ENCODE measurements at regions not wholly inside any gene's neighbourhood (a gene's known extent, or its start where the extent isn't known, plus 50 kb on each side); places are given as distances from the start of the nearest gene placed in this dataset.

DNA sequence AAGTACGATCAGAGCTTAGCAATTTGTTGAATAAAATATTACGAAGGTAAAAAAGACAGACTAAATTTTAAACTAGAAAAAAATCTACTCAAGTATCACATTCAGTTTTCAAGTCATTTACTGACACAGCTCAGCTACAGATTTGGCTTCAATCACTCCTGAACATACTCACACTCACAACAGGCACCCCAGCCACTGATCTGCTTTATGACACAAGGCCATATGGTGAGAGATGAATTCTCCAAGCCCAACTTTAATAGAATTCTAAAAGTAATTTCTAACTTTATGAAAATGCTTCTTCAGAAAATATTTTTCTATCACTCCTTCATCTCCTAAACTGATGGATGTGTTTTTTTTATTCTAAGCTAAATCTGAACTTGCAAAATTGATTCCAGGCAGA is 337.1 kb downstream of the HHIPL2 start:
- DNase-seq (ENCODE audit: extremely low read depth, low read depth) = no peak
- H3K4me3 ChIP-seq (replicated peaks; ENCODE audit: low read depth, low read length) = no peak overlapping the region
- no peak for TF ChIP-seq CTCF (IDR thresholded peaks at IDR 0.05; ENCODE audit: low read depth, low read length, missing control alignments)

- TF ChIP-seq CTCF (IDR thresholded peaks at IDR 0.05; ENCODE audit: low read depth, low read length, missing control alignments) = no peak
- no peak for DNase-seq (ENCODE audit: extremely low read depth, low read depth)
- H3K4me3 ChIP-seq (replicated peaks; ENCODE audit: low read depth, low read length) = no peak overlapping the region
Observed at GRCh38 chr1:222204475-222204874, 343.4 kb downstream of the HHIPL2 start.

- TF ChIP-seq CTCF (IDR thresholded peaks at IDR 0.05; ENCODE audit: low read depth, low read length, missing control alignments) = no peak
- no peak for DNase-seq (ENCODE audit: extremely low read depth, low read depth)
Observed at GRCh38 chr1:222202831-222203230, 345.1 kb downstream of the HHIPL2 start.

DNA sequence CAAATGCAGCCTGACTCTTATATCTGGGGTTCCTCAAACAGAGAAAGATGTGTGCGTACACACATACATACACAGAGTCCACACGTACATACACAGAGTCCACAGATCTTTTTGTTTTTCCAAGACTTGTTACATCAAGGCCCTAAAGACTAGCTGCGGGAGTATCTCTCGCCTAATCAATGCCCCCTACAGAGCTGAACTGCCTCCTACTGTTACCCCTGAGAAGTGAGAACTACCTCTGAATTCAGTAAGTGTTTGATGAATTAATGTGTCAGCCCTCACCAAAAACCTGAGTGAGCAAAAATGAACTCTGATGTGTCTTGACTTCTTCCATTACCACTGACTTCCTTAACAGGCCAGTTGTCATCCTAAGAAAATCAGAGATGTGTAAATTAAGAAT is 351.2 kb downstream of the HHIPL2 start:
- TF ChIP-seq CTCF (IDR thresholded peaks at IDR 0.05; ENCODE audit: low read depth, low read length, missing control alignments) = no peak
- DNase-seq (ENCODE audit: extremely low read depth, low read depth) = no peak
- H3K4me3 ChIP-seq (replicated peaks; ENCODE audit: low read depth, low read length) = no peak overlapping the region

More at GRCh38 chr1:222202831-222203230, 345.1 kb downstream of the HHIPL2 start:
- H3K4me3 ChIP-seq (replicated peaks; ENCODE audit: low read depth, low read length) = no peak overlapping the region

GRCh38 chr1:222196288-222196687 is 351.6 kb downstream of the HHIPL2 start:
- TF ChIP-seq CTCF (IDR thresholded peaks at IDR 0.05; ENCODE audit: low read depth, low read length, missing control alignments) = no peak

DNA sequence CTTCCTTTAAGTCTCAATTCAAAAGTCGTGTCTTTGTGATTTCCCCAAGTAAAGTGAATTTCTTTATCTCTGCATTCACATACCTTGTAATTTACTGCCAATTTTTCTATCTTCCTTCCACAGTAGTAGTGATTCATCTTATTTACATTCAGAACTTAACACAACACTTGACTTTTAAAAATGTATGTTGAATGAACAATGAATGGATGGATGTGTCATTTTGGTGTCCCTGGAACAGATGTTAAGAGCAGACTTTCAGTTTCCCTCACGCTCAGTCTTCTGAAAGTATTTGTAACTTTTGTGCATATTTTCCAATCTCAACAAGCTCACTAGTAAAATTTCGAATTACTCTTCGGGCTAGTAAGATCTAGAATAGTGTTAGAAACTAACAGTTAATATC is 352.0 kb downstream of the HHIPL2 start:
- H3K4me3 ChIP-seq (replicated peaks; ENCODE audit: low read depth, low read length) = no peak overlapping the region
- TF ChIP-seq CTCF (IDR thresholded peaks at IDR 0.05; ENCODE audit: low read depth, low read length, missing control alignments) = no peak
- no peak for DNase-seq (ENCODE audit: extremely low read depth, low read depth)

More at GRCh38 chr1:222196288-222196687, 351.6 kb downstream of the HHIPL2 start:
- no peak overlapping the region for H3K4me3 ChIP-seq (replicated peaks; ENCODE audit: low read depth, low read length)
- DNase-seq (ENCODE audit: extremely low read depth, low read depth) = no peak

GRCh38 chr1:222189218-222189617 is 358.7 kb downstream of the HHIPL2 start:
- no peak for TF ChIP-seq CTCF (IDR thresholded peaks at IDR 0.05; ENCODE audit: low read depth, low read length, missing control alignments)
- no peak for DNase-seq (ENCODE audit: extremely low read depth, low read depth)
- H3K4me3 ChIP-seq (replicated peaks; ENCODE audit: low read depth, low read length) = no peak overlapping the region

Measured in HFF-Myc (cell line).